HepG2 (cell line): ENCODE measurements at regions not wholly inside any gene's neighbourhood (a gene's known extent, or its start where the extent isn't known, plus 50 kb on each side); places are given as distances from the start of the nearest gene placed in this dataset.

ENCODE experiments used
- ATAC-seq: fragments of 200-7000 bp; cut with Tn5 transposase; 3 replicates; pipeline ENCODE4 v1.9.1; 2020; ENCODE audit warnings: mild to moderate bottlenecking, moderate library complexity
- BruUV-seq: library from RNA; stranded (reverse); fragments of 400-500 nt; replicated peaks from 2 replicates; lab custom pipeline; 2021; lab: Mats Ljungman, UMichigan
- CTCF ChIA-PET: fragments of 300-600 bp; formaldehyde crosslinking; extraction: SDS; loops from one replicate; lab custom pipeline; 2021; ENCODE audit warnings: low total read pairs, inconsistent platforms, low intra/inter-chr PET ratio; lab: Yijun Ruan, JAX
- POLR2A ChIA-PET: fragments of 350-600 bp; sonication (Branson Sonifier 250); formaldehyde crosslinking; loops from one replicate; lab custom pipeline; 2020; ENCODE audit warnings: antibody characterized with exemption, inconsistent platforms; lab: Yijun Ruan, JAX
- DNase-seq: peaks from one replicate; pipeline ENCODE4 v3.0.0-alpha.2; 2015; ENCODE audit warnings: low spot score
- FAIRE-seq: peaks from 3 replicates; lab custom pipeline; 2011; peaks lifted over from hg19 to GRCh38; lab: Jason Lieb, UNC
- H2AFZ ChIP-seq: one replicate; pipeline ENCODE4 v1.6.1; 2011; ENCODE audit warnings: low read length, inconsistent platforms
- H3K27ac ChIP-seq: fragments of 300-600 bp; 3 replicates; pipeline ENCODE4 v1.8.0; 2011; ENCODE audit warnings: mixed run types, mild to moderate bottlenecking, mixed read lengths, low read length, inconsistent platforms; ENCODE audit not compliant: insufficient read depth; ENCODE audit errors: extremely low read length
- H3K27me3 ChIP-seq, 2 experiments: fragments of 200-600 bp in 1 of 2; 2 replicates in 1 of 2; 3 replicates in 1 of 2; pipeline versions ENCODE4 v1.6.0 to v1.8.0; 2011; ENCODE audit warnings: low read length in 2 of 2, mild to moderate bottlenecking in 2 of 2, moderate library complexity in 2 of 2, inconsistent platforms in 1 of 2; ENCODE audit not compliant: insufficient read depth in 2 of 2, control insufficient read depth in 1 of 2
- H3K36me3 ChIP-seq, 2 experiments: fragments of 200-600 bp in 1 of 2; replicated peaks in 1 of 2; 2 replicates in 1 of 2; 3 replicates in 1 of 2; pipeline versions ENCODE4 v1.5.1 to v1.8.0; 2011; ENCODE audit warnings: low read length in 2 of 2, inconsistent platforms in 1 of 2; ENCODE audit not compliant: insufficient read depth in 2 of 2, control insufficient read depth in 1 of 2
- H3K4me1 ChIP-seq: 2 replicates; pipeline ENCODE4 v1.5.1; 2012; ENCODE audit warnings: low read length, inconsistent platforms; ENCODE audit not compliant: insufficient read depth
- H3K4me2 ChIP-seq: 2 replicates; pipeline ENCODE4 v1.6.0; 2011; ENCODE audit warnings: low read depth, low read length, inconsistent platforms
- H3K4me3 ChIP-seq, 3 experiments: fragments of 200-600 bp in 1 of 3; sonication (generic), shearing (Covaris generic) in 1 of 3; replicated peaks in 1 of 3; 2 replicates each; pipeline ENCODE4 v1.5.1; 2011 to 2016; ENCODE audit warnings: low read length in 3 of 3, inconsistent platforms in 2 of 3, low read depth in 2 of 3, mild to moderate bottlenecking in 2 of 3, control low read depth in 1 of 3, mixed read lengths in 1 of 3; ENCODE audit not compliant: insufficient read depth in 1 of 3
- H3K79me2 ChIP-seq: one replicate; pipeline ENCODE4 v1.6.1; 2011; ENCODE audit warnings: low read length, inconsistent platforms; ENCODE audit not compliant: insufficient read depth
- H3K9ac ChIP-seq: 2 replicates; pipeline ENCODE4 v1.6.0; 2011; ENCODE audit warnings: mild to moderate bottlenecking, low read depth, low read length, inconsistent platforms; ENCODE audit not compliant: insufficient read depth
- H3K9me3 ChIP-seq: 2 replicates; pipeline ENCODE4 v1.5.1; 2012; ENCODE audit warnings: mild to moderate bottlenecking, low read length
- H4K20me1 ChIP-seq: 2 replicates; pipeline ENCODE4 v1.6.0; 2011; ENCODE audit warnings: inconsistent platforms, mild to moderate bottlenecking, low read length, moderate library complexity; ENCODE audit not compliant: insufficient read depth
- HIVEP1 ChIP-seq: sonication (generic); formaldehyde crosslinking; IDR thresholded peaks from 2 replicates; pipeline ENCODE4 v1.4.0; 2020; ENCODE audit warnings: mild to moderate bottlenecking, missing genetic modification reagents
- LCORL ChIP-seq, 2 experiments: fragments of 450-650 bp in 1 of 2; sonication (generic) in 1 of 2; formaldehyde crosslinking in 1 of 2; IDR thresholded peaks; 2 replicates each; pipeline versions ENCODE4 v1.5.0 to v1.6.1; 2017 to 2020; ENCODE audit warnings: antibody characterized with exemption in 1 of 2, missing genetic modification reagents in 1 of 2
- MED1 ChIP-seq: sonication (generic); formaldehyde crosslinking; IDR thresholded peaks from 2 replicates; pipeline ENCODE4 v1.4.0; 2020; ENCODE audit warnings: missing genetic modification reagents
- TP53 ChIP-seq: sonication (generic); formaldehyde crosslinking; conservative IDR thresholded peaks from 2 replicates; pipeline ENCODE4 v1.4.0; 2020; ENCODE audit warnings: missing genetic modification reagents
- ZMYM4 ChIP-seq: sonication (generic); formaldehyde crosslinking; IDR thresholded peaks from 2 replicates; pipeline ENCODE4 v1.8.1; 2023; ENCODE audit warnings: mild to moderate bottlenecking, missing genetic modification reagents
- ZNF329 ChIP-seq: sonication (generic); formaldehyde crosslinking; IDR thresholded peaks from 2 replicates; pipeline ENCODE4 v1.9.0; 2021; ENCODE audit warnings: low read depth, mild to moderate bottlenecking, missing genetic modification reagents
- ZNF709 ChIP-seq: sonication (generic); formaldehyde crosslinking; IDR thresholded peaks from 2 replicates; pipeline ENCODE4 v1.5.0; 2020; ENCODE audit warnings: mild to moderate bottlenecking, missing genetic modification reagents
- WGBS: methylation state at CpG from one replicate; pipeline ENCODE4 v1.1.6; 2017; ENCODE audit warnings: low lambda C conversion rate; 5-methylcytosine and 5-hydroxymethylcytosine counted together
- in situ Hi-C: cut with HindIII; loops from 2 replicates; pipeline ENCODE4 v1.10.0; 2017; ENCODE audit warnings: low pct_unique_long_range_greater_than_20kb; ENCODE audit not compliant: extremely low pct_ligation_motif_present
- intact Hi-C: fragments of 100-400 bp; cut with micrococcal nuclease; formaldehyde crosslinking; loops from one replicate; pipeline ENCODE4 v1.10.0; 2022; ENCODE audit not compliant: unreplicated experiment
- TF ChIP-seq, protein P1 (sequence below): sonication (generic); formaldehyde crosslinking; IDR thresholded peaks from 2 replicates; pipeline ENCODE4 v1.4.0; 2020; ENCODE audit warnings: missing genetic modification reagents
- TF ChIP-seq, protein P2 (sequence below): sonication (generic); formaldehyde crosslinking; conservative IDR thresholded peaks from 2 replicates; pipeline ENCODE4 v1.8.0; 2022; ENCODE audit warnings: mild to moderate bottlenecking, moderate library complexity, missing genetic modification reagents
- TF ChIP-seq, protein P3 (sequence below): IDR thresholded peaks from 2 replicates; pipeline ENCODE4 v1.6.1; 2016; ENCODE audit warnings: mild to moderate bottlenecking, missing biosample characterization, missing genetic modification reagents
- TF ChIP-seq, protein P4 (sequence below): sonication (generic); formaldehyde crosslinking; IDR thresholded peaks from 2 replicates; pipeline ENCODE4 v1.4.0; 2020; ENCODE audit warnings: missing genetic modification reagents
- TF ChIP-seq, protein P5 (sequence below): sonication (generic); IDR thresholded peaks from 2 replicates; pipeline ENCODE4 v1.6.1; 2016; ENCODE audit warnings: low read depth, borderline replicate concordance

DNA sequence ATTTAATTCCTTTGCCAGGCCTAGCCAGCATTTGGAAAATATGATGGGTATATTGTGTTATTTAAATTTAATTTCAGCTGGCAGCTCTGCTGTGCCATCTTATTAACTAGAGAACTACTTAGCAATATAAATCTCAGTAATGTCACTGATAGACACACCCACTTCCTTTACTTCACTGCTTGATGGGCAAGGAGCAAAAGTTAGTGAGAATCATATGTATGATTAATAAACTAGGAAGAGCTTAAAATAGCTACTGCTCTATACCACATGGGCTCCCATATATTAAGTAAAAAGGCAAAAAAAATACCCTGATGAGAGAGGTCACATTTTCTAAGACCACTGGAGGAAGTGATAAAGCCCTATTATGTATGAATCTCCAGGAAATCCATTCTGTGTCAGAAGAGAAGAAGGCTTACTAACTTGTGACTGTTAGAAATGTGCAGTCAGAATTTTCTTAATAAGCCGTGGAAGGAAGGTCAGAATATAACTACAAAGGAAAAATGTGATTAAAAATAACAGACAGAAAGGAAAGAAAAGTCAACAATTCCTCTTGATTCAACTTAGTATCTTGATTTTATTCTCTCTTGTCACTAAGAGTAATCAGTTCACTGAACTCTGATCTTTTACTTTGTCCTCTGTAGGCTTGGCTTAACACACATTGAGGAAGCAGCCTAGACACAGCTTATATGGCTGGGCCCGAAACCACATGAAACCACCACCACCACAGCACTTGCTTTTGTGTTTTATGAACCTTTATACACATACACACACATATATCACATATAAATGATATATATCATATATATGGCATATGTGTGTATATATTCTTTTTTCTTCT lies 1233.9 kb upstream of the ALCAM start (continued):
- TF ChIP-seq, protein P1, sequence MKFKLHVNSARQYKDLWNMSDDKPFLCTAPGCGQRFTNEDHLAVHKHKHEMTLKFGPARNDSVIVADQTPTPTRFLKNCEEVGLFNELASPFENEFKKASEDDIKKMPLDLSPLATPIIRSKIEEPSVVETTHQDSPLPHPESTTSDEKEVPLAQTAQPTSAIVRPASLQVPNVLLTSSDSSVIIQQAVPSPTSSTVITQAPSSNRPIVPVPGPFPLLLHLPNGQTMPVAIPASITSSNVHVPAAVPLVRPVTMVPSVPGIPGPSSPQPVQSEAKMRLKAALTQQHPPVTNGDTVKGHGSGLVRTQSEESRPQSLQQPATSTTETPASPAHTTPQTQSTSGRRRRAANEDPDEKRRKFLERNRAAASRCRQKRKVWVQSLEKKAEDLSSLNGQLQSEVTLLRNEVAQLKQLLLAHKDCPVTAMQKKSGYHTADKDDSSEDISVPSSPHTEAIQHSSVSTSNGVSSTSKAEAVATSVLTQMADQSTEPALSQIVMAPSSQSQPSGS (CRISPR knock-in tag) = no peak
- TF ChIP-seq ZNF329 = no peak
- no peak for TF ChIP-seq TP53 (CRISPR knock-in tag)
- TF ChIP-seq, protein P2, sequence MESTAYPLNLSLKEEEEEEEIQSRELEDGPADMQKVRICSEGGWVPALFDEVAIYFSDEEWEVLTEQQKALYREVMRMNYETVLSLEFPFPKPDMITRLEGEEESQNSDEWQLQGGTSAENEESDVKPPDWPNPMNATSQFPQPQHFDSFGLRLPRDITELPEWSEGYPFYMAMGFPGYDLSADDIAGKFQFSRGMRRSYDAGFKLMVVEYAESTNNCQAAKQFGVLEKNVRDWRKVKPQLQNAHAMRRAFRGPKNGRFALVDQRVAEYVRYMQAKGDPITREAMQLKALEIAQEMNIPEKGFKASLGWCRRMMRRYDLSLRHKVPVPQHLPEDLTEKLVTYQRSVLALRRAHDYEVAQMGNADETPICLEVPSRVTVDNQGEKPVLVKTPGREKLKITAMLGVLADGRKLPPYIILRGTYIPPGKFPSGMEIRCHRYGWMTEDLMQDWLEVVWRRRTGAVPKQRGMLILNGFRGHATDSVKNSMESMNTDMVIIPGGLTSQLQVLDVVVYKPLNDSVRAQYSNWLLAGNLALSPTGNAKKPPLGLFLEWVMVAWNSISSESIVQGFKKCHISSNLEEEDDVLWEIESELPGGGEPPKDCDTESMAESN (CRISPR knock-in tag) = no peak
- no peak for TF ChIP-seq HIVEP1 (CRISPR knock-in tag)
- TF ChIP-seq, protein P3, sequence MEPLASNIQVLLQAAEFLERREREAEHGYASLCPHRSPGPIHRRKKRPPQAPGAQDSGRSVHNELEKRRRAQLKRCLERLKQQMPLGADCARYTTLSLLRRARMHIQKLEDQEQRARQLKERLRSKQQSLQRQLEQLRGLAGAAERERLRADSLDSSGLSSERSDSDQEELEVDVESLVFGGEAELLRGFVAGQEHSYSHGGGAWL (CRISPR knock-in tag) = no peak
- TF ChIP-seq, all 625 proteins: peak for 0

DNA sequence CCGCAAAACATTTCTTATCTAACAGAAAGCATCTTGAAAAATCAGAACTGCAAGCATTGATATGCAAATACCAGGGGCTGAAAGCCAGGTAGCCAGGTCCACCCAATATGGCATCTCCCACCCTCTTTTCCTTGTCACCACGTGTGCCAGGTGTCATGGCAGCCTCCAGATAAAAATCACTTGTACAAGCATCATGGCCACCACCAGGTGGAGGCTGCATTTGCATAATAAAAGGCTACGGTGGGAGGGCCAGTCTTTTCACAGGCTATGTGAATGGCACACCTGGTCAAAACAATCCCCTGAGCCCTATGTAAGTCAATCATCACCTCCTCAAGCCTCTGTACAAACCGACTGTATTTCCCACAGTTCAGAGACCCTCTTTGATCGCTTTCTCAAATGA lies 1233.1 kb upstream of the ALCAM start:
- Histone ChIP-seq H3K27me3 (no peaks in the 10 kb centered on the region), H3K9ac (no peak overlapping the region), H3K27ac (no peak overlapping the region), H3K4me2 (no peak overlapping the region), H3K36me3 (no peaks in the 10 kb centered on the region), H4K20me1 (no peaks in the 10 kb centered on the region), H3K9me3 (no peaks in the 10 kb centered on the region), H3K4me3 (no peak overlapping the region), H3K4me1 (no peaks in the 10 kb centered on the region), H2AFZ (no peak overlapping the region), H3K79me2 (no peaks in the 10 kb centered on the region)
- in situ Hi-C loops (no loop called here), intact Hi-C loops (no loop called here)
- ATAC-seq (no peak), DNase-seq (no peak), FAIRE-seq (no peak)
- TF ChIP-seq ZNF709 (CRISPR knock-in tag) (no peak), ZMYM4 (no peak), LCORL (IDR thresholded peaks at IDR 0.05) (no peak), LCORL (CRISPR knock-in tag; IDR thresholded peaks at IDR 0.05) (no peak), MED1 (no peak)
- TF ChIP-seq, protein P4, sequence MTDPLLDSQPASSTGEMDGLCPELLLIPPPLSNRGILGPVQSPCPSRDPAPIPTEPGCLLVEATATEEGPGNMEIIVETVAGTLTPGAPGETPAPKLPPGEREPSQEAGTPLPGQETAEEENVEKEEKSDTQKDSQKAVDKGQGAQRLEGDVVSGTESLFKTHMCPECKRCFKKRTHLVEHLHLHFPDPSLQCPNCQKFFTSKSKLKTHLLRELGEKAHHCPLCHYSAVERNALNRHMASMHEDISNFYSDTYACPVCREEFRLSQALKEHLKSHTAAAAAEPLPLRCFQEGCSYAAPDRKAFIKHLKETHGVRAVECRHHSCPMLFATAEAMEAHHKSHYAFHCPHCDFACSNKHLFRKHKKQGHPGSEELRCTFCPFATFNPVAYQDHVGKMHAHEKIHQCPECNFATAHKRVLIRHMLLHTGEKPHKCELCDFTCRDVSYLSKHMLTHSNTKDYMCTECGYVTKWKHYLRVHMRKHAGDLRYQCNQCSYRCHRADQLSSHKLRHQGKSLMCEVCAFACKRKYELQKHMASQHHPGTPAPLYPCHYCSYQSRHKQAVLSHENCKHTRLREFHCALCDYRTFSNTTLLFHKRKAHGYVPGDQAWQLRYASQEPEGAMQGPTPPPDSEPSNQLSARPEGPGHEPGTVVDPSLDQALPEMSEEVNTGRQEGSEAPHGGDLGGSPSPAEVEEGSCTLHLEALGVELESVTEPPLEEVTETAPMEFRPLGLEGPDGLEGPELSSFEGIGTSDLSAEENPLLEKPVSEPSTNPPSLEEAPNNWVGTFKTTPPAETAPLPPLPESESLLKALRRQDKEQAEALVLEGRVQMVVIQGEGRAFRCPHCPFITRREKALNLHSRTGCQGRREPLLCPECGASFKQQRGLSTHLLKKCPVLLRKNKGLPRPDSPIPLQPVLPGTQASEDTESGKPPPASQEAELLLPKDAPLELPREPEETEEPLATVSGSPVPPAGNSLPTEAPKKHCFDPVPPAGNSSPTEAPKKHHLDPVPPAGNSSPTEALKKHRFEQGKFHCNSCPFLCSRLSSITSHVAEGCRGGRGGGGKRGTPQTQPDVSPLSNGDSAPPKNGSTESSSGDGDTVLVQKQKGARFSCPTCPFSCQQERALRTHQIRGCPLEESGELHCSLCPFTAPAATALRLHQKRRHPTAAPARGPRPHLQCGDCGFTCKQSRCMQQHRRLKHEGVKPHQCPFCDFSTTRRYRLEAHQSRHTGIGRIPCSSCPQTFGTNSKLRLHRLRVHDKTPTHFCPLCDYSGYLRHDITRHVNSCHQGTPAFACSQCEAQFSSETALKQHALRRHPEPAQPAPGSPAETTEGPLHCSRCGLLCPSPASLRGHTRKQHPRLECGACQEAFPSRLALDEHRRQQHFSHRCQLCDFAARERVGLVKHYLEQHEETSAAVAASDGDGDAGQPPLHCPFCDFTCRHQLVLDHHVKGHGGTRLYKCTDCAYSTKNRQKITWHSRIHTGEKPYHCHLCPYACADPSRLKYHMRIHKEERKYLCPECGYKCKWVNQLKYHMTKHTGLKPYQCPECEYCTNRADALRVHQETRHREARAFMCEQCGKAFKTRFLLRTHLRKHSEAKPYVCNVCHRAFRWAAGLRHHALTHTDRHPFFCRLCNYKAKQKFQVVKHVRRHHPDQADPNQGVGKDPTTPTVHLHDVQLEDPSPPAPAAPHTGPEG = no peak
- TF ChIP-seq, protein P5, sequence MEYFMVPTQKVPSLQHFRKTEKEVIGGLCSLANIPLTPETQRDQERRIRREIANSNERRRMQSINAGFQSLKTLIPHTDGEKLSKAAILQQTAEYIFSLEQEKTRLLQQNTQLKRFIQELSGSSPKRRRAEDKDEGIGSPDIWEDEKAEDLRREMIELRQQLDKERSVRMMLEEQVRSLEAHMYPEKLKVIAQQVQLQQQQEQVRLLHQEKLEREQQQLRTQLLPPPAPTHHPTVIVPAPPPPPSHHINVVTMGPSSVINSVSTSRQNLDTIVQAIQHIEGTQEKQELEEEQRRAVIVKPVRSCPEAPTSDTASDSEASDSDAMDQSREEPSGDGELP = no peak
- POLR2A ChIA-PET = no interaction called here
- CTCF ChIA-PET = no interaction called here
- no TSS peak for BruUV-seq
- WGBS = 37% methylated on average over 4 of the region's 5 CpGs
